ENCODE measurements at regions not wholly inside any gene's neighbourhood (a gene's known extent, or its start where the extent isn't known, plus 50 kb on each side); places are given as distances from the start of the nearest gene placed in this dataset.

DNA sequence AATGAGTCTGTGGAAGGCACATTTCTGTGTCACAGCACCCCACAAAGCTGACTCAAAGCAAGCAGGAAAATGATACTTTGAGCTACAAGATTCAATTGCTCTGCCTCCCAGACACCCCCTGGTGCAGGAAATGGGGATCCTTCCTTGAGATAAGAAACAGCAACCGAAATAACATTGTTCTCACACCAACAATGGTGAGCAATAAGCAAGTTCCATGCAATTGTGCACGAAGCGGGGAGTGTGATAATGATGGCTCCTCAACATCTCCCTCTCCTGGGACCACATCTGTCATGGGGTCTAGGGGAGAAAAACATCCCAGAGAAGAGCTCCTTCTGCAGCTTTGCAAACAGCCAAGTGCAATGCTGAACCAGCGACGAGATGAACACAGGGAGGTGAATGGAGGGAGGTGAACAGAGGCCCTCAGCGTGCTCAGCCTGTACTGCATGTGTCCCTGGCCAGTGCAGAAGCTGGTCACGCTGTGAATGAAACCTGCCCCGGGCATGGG is 67.7 kb downstream of the PDCL3 start:
- DNase-seq (peak in 1 of 2 donors; percentile 33), ATAC-seq (no peak)
- Histone ChIP-seq H3K4me3 (ENCODE audit: low read length) (no peak overlapping the region), H3K36me3 (ENCODE audit: control insufficient read depth, insufficient read depth, low read length) (no peaks in the 10 kb centered on the region), H3K9me3 (ENCODE audit: control insufficient read depth, insufficient read depth, low read length) (no peaks in the 10 kb centered on the region), H3K27ac (ENCODE audit: low read length) (no peak overlapping the region), H3K4me1 (ENCODE audit: control insufficient read depth, insufficient read depth, low read length) (no peaks in the 10 kb centered on the region), H3K27me3 (ENCODE audit: control insufficient read depth, insufficient read depth, low read length) (no peaks in the 10 kb centered on the region)
- no peaks in the 10 kb centered on the region for H3K27me3 Mint-ChIP-seq (ENCODE audit: low read depth in 2 of 2)
- H3K9me3 Mint-ChIP-seq: no peaks in the 10 kb centered on the region
- H3K4me1 Mint-ChIP-seq: peaks cover 0 to 9% of the 10 kb centered on the region in 2 donors
- TF ChIP-seq CTCF (IDR thresholded peaks at IDR 0.05): no peak
- no peaks in the 10 kb centered on the region for H3K36me3 Mint-ChIP-seq
- no peak overlapping the region for H3K27ac Mint-ChIP-seq
- 74% methylated on average over 8 of the region's 8 CpGs for WGBS (ENCODE audit: insufficient coverage)
- intact Hi-C loops (cut with micrococcal nuclease): no loop called here
- no peak overlapping the region for H3K4me3 Mint-ChIP-seq

GRCh38 chr2:100632037-100632436 is 69.2 kb downstream of the PDCL3 start:
- no peaks in the 10 kb centered on the region for H3K4me1 ChIP-seq (ENCODE audit: control insufficient read depth, insufficient read depth, low read length)
- no peaks in the 10 kb centered on the region for H3K27me3 ChIP-seq (ENCODE audit: control insufficient read depth, insufficient read depth, low read length)
- intact Hi-C loops (cut with micrococcal nuclease): no loop called here
- ATAC-seq: no peak
- no peak overlapping the region for H3K27ac Mint-ChIP-seq
- H3K27ac ChIP-seq (ENCODE audit: low read length): no peak overlapping the region
- WGBS (ENCODE audit: insufficient coverage): 94% methylated on average over 7 of the region's 7 CpGs
- no peak for TF ChIP-seq CTCF (IDR thresholded peaks at IDR 0.05)
- no peaks in the 10 kb centered on the region for H3K36me3 ChIP-seq (ENCODE audit: control insufficient read depth, insufficient read depth, low read length)
- H3K4me3 ChIP-seq (ENCODE audit: low read length): no peak overlapping the region
- DNase-seq: no peak
- H3K36me3 Mint-ChIP-seq: no peaks in the 10 kb centered on the region
- H3K4me1 Mint-ChIP-seq: peaks cover 0 to 9% of the 10 kb centered on the region in 2 donors
- no peak overlapping the region for H3K4me3 Mint-ChIP-seq
- H3K9me3 Mint-ChIP-seq: no peaks in the 10 kb centered on the region
- peaks cover 5 to 9% of the 10 kb centered on the region in 2 donors for H3K27me3 Mint-ChIP-seq (ENCODE audit: low read depth in 2 of 2)
- no peaks in the 10 kb centered on the region for H3K9me3 ChIP-seq (ENCODE audit: control insufficient read depth, insufficient read depth, low read length)

- ATAC-seq (no peak), DNase-seq (no peak)
- peaks cover 12 to 16% of the 10 kb centered on the region in 2 donors for H3K27me3 Mint-ChIP-seq (ENCODE audit: low read depth in 2 of 2)
- intact Hi-C loops (cut with micrococcal nuclease): no loop called here
- TF ChIP-seq CTCF (IDR thresholded peaks at IDR 0.05): no peak
- no peak overlapping the region for H3K27ac Mint-ChIP-seq
- Histone ChIP-seq H3K36me3 (ENCODE audit: control insufficient read depth, insufficient read depth, low read length) (no peaks in the 10 kb centered on the region), H3K27ac (ENCODE audit: low read length) (no peak overlapping the region), H3K4me3 (ENCODE audit: low read length) (no peak overlapping the region), H3K9me3 (ENCODE audit: control insufficient read depth, insufficient read depth, low read length) (no peaks in the 10 kb centered on the region), H3K27me3 (ENCODE audit: control insufficient read depth, insufficient read depth, low read length) (no peaks in the 10 kb centered on the region), H3K4me1 (ENCODE audit: control insufficient read depth, insufficient read depth, low read length) (no peaks in the 10 kb centered on the region)
- H3K4me3 Mint-ChIP-seq: no peak overlapping the region
- WGBS (ENCODE audit: insufficient coverage): 96% methylated on average over 4 of the region's 4 CpGs
- H3K4me1 Mint-ChIP-seq: peaks cover 0 to 8% of the 10 kb centered on the region in 2 donors
- H3K9me3 Mint-ChIP-seq: no peaks in the 10 kb centered on the region
- no peaks in the 10 kb centered on the region for H3K36me3 Mint-ChIP-seq
Measured at GRCh38 chr2:100632759-100633158, 70.0 kb downstream of the PDCL3 start.
